Esophagus muscularis mucosa (tissue), 4 donors: ENCODE measurements at regions not wholly inside any gene's neighbourhood (a gene's known extent, or its start where the extent isn't known, plus 50 kb on each side); places are given as distances from the start of the nearest gene placed in this dataset.

Experiments
- CTCF ChIP-seq, 3 experiments: fragments of 200-600 bp in 2 of 3; fragments of 450-650 bp in 1 of 3; sonication (generic) in 2 of 3; IDR thresholded peaks; one replicate each; pipeline ENCODE4 v1.5.1; 2017 to 2019; ENCODE audit warnings: antibody characterized with exemption in 3 of 3, mild to moderate bottlenecking in 2 of 3, moderate library complexity in 1 of 3
- EP300 ChIP-seq: sonication (generic); formaldehyde crosslinking; IDR thresholded peaks from one replicate; pipeline ENCODE4 v1.6.1; 2017; ENCODE audit warnings: antibody characterized with exemption
- POLR2A ChIP-seq: fragments of 450-650 bp; IDR thresholded peaks from one replicate; pipeline ENCODE4 v1.6.1; 2017; ENCODE audit warnings: antibody characterized with exemption, moderate library complexity, mild to moderate bottlenecking, low read depth
- POLR2AphosphoS5 ChIP-seq, 2 donors: sonication (generic); formaldehyde crosslinking; IDR thresholded peaks; one replicate each; pipeline ENCODE4 v1.6.1; 2017; ENCODE audit warnings: antibody characterized with exemption in 2 of 2

GRCh38 chr22:27561286-27561904 is 240.2 kb downstream of the MN1 start:
- TF ChIP-seq EP300 (no peak), CTCF (IDR thresholded peaks at IDR 0.05) (no peak), POLR2A (no peak), POLR2AphosphoS5 (IDR thresholded peaks at IDR 0.05) (no peak)
